Left hindlimb (tissue), 1 donor: ENCODE measurements at regions not wholly inside any gene's neighbourhood (a gene's known extent, or its start where the extent isn't known, plus 50 kb on each side); places are given as distances from the start of the nearest gene placed in this dataset.
"Not testable (repeated sequence)": the region's sequence is repeated elsewhere in the genome, so short reads cannot be mapped to it uniquely, and the experiment has no call there.

Source experiments
- DNase-seq: peaks from one replicate; pipeline ENCODE4 v3.0.0-alpha.2; 2018

DNA sequence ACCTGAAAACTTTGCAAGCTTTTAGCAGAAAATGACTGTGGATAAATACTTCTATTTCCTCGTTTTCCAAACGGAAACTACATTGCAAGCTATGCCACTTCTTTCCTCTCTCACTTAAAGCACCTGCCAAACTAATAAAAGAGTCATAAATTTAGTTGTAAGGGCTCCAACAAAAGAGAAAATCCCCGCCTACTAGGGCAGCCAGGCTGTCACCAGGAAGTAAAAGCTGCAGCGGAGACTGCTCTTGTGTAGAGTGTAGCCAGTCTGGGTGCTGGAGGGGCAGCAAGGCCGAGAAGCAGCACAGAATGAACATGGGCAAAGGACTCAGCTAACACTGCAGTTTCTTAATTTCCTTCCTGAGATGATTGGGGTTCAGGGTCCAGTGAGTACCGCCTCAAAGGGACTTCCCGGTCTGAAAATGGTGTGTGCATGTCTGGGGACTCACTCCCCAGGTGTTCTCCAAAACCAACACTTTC is 89.3 kb upstream of the MAML3 start:
- no peak for DNase-seq

DNA sequence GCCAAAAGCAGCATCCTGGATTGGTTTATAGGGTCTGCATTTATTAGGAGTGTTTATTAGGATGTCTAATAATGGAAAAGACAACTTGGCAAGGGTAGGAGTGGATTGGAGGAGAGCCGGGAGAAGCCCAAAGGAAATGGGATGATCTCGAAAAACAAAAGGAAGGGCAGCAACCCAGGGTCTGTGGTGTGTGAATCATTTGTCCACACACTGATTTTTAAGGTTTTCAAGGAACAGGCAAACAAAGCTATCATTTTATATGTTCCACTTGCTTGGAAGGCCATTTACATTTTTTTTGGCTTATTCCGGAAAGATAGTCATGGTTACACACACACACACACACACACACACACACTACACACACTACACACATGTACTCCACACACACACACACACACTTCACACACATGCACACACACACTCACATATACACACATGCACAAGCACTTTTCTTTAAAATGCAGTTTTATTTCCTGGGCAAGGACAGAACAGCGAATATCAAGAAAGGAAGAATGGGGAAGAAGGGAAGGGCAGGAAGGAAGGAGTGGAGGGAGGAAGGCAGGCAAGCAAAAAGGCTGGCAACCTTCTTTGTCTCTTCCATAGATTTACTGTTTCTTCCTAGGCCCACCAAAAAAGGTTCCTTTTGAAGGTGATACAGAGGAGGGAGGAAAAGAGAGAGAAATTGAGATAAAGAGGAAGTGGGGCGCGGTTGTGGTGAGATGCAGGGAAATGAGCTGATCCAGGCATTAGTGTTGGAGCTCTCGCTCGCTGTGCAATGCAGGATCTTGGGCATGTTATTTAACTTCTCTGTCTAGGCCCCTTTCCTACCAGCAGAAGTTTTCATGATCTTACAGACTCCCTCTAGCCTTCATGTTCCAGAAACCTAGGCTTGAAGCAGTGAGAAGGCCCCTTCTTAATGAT is 88.6 kb upstream of the MAML3 start:
- DNase-seq, result no peak

DNA sequence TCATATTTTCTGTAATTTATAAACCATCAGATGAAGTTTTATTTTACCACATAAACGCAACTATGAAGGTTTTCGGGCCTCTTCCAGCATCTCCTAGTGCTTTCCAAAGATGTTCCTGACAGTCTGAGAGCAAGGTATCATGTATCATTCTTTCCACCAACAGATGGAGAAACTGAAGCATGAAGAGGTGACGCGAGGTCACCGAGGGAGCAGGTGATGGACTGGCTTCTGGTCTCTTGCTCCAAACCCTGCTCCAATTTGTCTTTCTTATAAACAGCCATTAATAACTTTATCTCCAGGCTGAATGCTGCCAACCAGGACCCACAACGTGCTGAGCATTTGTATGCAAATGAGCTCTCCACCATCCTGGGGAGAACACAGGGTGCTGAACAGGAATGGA is 86.3 kb upstream of the MAML3 start:
- no peak for DNase-seq

DNA sequence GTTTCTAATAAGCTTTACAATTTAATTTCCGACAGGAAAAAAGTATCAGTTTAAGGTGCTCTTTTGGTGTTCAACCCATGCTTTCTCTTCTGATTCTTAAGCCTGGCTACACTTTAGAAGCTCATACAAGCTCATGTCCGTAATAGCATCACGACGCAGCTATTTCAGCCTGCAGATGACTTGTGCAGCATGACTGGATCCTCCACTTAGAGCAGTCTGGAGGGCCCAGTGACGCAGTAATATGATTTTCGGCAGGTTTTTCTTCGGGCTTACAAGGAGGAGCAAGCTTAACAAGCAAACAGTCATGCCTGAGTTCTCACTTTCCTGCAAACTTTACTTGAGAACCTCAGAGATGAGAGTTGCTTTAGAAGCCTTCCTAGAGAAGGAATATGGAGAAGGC is 85.3 kb upstream of the MAML3 start:
- DNase-seq, result no peak

- DNase-seq, result peak; percentile 85
These were observed 84.5 kb upstream of the MAML3 start for GRCh38 chr4:140238351-140239056.

DNA sequence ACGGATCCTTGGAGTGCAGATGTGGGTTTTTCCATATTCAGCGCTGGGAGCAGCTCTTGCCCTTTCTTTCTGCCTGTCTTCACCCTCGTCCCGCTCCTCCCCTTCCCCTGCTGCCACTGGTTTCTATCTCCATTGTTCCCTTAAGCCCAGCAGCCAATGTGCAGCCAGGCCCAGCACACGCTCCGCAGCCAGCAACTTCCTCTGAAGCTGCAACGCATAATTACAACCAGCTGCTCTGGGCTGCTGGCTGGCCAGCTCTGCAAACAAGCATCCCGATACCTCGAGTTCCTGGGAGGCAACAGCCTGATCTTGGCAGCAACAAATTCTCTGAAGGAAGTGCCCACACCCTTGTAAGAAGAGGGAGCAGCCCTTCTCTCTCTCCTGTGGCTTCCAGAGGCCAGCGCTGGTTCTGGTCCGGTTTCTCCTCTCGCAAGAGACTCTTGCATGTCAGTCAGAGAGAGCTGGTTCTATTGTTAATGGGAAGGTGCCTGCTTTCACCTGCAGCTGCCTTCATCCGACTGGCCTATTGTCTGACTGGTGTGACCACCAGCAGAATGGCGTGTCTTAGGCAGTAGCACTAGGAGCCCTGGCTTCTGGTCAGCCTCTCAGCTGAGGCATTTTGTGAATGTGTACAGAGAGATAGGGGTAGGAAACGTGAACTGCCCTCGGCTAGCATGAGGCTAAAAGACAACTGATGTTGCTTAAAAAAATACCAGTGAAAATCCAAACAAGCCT is 83.8 kb upstream of the MAML3 start:
- DNase-seq, result peak; percentile 90

GRCh38 chr4:140236654-140237169 is 82.7 kb upstream of the MAML3 start:
- peak; percentile 27 for DNase-seq

DNA sequence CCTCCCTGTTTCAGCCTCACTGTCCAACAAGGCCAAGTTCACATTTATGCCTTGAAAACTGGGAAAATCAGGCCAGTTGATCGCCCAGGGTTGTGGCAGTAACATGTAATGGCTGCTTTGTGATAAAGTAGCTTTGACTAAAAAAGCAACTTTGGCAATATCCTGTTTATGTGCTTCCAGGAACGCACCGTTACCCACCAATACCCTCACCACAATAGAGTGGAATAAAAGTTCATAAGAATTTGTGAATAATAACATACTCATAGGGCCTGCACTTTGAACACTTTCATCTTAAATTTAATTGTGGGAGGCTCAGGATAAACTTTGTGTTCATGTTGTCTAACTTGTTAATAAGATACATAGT is 80.7 kb upstream of the MAML3 start:
- no peak for DNase-seq

DNA sequence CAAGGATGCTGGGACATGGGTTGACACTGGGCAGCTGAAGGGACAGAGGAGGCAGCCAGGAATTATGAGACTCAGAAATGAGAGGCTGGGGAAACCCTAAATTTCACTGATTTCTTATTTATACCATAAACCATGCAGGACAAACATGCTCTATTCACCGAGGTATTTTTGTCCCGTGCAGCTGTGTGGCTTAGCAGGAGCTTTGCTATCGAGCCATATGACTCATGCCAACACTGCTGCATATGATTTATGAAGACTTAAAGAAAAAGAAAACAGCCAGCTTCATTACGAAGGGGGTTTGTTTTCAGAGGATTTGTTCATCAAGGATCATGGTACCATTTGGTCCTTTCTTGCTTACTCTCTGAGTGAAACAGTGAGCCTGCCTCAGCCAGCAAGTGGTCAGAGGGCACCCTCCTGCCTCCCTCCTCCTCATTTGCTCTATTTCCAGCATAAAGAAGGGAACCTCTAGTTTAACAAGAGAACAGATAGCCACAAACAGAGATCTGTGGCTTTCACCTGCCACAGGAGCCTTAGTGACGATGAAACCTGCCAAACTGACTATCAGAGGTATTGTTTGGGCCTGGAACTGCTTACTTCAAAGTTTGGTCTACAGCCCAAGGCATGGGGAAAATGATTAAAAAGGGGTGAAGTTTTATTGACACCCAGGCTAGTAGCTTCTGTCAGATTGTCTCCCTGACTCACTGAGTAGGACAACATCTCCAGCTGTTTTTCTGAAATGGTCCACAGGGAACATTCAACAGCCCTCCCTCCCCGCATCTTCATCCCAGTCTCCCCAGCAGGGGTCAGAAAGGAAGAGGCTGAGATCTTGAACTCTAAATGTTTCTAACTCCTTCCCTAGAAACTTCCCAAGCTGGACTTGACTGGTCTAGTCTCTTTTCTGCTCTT is 80.1 kb upstream of the MAML3 start:
- no peak for DNase-seq

DNA sequence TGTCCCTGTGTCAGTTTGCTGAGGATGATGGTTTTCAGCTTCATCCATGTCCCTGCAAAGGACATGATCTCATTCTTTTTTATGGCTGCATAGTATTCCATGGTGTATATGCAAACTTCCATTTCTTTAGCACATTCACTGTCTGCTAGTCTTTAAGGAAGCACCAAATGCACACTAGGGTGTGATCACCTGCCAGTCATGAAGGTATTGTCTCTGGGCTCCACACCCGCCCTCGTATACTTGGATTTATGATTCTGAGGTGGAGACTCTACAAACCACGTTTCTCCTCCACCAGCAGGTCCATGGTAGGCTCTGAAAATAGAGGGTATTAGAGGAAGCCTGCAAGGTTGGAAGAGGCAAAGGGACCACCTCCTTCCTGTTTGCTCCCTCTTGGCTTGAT is 75.9 kb upstream of the MAML3 start:
- DNase-seq, result no peak

GRCh38 chr4:140227286-140227685 is 73.3 kb upstream of the MAML3 start:
- no peak for DNase-seq

- DNase-seq, result no peak
These were observed 69.2 kb upstream of the MAML3 start for GRCh38 chr4:140223056-140223810.

- DNase-seq, result no peak
These were observed 68.2 kb upstream of the MAML3 start for GRCh38 chr4:140222171-140222570.

GRCh38 chr4:140220058-140220457 is 66.1 kb upstream of the MAML3 start:
- DNase-seq, result no peak

GRCh38 chr4:140219567-140219966 is 65.6 kb upstream of the MAML3 start:
- DNase-seq, result no peak

- DNase-seq, result not testable (repeated sequence)
These were observed 65.1 kb upstream of the MAML3 start for GRCh38 chr4:140219070-140219469.

DNA sequence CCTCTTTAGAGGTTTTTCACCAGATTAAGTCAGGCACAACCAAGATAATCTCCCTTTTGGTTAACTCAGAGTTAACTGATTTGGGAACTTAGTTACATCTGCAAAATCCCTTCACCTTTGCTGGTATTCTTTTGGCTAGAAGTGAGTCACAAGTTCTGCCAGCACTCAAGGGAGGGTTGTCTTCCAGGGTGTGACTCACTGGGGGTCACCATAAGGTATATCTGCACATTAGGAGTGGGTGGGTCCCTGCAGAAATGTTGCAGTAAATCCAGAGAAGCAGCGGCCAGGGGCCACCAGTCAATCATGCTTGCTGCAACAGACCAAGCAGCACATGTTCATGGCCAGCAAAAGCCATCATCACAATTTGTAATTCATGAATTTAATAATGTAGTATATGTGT is 59.8 kb upstream of the MAML3 start:
- no peak for DNase-seq

DNA sequence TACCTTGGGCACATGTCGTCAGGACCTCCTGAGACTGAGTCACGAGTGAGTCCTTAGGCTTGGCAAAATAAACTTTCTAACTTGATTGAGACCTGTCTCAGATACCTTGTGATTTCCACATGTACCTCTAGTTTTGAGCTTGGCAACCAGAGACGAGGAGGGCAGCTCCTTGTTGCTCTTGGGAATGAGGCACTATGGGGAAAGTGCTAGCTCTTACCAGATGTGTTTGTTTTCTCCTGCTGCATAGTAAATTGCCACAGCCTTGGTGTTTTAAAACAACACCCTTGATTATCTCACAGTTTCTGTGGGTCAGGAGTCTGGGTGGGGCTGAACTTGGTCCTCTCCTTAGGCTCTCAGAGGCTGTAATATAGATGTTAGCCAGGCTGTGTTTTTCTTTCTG is 59.1 kb upstream of the MAML3 start:
- no peak for DNase-seq

GRCh38 chr4:140212646-140213045 is 58.7 kb upstream of the MAML3 start:
- DNase-seq, result no peak

DNA sequence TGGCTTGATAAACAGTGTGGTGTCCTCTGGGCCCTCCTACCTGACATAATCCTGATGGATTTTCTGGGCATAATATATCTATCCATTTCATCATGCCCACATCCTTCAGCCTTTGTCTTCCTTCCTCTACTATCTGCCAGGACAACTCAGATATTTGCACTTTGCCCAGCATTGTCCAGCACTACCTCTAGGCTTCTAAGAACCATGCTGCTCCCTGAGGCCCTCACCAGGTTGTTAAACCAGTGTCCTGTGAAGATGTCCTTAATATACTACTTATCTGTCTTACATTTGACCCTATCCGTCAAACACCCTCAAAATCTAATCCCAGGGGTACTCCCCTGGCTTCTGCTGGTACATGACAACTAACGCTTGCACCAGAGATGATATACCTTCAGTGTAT is 58.2 kb upstream of the MAML3 start:
- no peak for DNase-seq

- no peak for DNase-seq
These were observed 57.7 kb upstream of the MAML3 start for GRCh38 chr4:140211693-140212092.
